GM13977 (cell line): ENCODE measurements at regions not wholly inside any gene's neighbourhood (a gene's known extent, or its start where the extent isn't known, plus 50 kb on each side); places are given as distances from the start of the nearest gene placed in this dataset.
"Not testable (repeated sequence)": the region's sequence is repeated elsewhere in the genome, so short reads cannot be mapped to it uniquely, and the experiment has no call there.

Experiments
- DNase-seq: peaks from one replicate; pipeline ENCODE4 v3.0.0; 2012; ENCODE audit warnings: low spot score
- in situ Hi-C: fragments of 300-500 bp; cut with MboI; formaldehyde crosslinking; loops from one replicate; pipeline ENCODE4 v1.12.0; 2022; ENCODE audit warnings: low sequenced_read_pairs, low pct_unique_long_range_greater_than_20kb, mixed read lengths, inconsistent platforms; ENCODE audit not compliant: unreplicated experiment

DNA sequence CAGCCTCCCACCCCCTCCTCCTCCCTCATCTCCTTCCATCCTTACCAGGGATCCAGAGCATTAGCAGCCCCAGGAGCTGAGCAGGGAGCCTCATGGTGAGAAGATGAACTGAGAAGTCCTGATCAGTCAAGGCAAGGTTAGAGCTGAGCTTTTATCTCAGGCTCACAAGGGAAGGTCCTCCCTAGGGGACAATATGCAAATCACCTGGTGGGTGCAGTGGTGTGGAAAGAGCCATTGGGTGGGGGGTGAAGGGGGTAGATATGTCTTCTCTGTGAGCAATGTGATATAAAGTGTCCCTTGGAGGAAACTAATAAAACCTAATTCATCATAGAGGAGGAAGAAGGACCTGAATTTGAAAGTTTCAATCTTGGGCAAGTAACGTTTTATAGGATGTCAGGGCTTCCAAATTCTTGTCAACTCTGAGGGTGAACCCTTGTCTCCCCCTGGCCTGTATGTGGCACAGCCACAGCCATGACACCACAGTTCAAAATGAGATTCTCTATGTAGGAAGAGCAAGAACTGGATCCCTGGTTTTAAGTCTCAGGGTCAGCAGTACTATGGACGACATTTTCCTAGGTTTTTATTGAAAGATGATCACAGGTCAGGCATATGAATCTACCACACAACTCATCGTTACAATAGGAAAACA, 543.5 kb downstream of the RPIA start:
- in situ Hi-C loops, result not testable (repeated sequence)

DNA sequence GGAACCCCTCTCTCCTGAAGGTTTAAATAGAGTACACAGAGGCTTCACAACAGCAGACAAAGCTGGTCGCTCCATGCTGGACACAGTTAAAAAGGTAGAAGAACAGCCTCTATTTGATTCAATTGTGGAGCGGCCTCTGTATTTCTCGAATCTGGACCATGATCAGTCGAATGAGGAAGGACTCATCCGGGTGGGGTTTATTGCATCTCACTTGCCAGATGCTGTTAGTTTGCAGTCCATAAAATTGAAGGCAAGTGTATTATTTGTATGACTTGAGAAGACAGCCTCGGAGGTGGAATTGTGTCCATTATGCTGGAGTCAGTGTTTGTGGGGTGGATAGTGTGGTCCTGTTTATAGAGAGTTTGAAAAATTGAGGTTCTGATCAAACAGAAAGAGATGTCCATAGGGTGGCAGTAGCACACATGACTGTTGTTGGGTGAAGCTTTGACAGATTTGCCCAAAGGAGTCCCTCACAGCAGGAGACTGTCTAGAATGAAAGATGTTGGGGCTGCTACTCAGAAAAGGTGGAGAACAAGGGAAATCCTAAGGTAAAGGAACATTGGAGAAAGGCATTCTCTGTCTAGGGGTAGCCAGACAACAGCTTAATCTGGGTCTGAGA, 545.5 kb downstream of the RPIA start:
- in situ Hi-C loops, DNase-seq: not testable (repeated sequence)

More for the DNA sequence above, 543.5 kb downstream of the RPIA start:
- DNase-seq, result not testable (repeated sequence)

DNA sequence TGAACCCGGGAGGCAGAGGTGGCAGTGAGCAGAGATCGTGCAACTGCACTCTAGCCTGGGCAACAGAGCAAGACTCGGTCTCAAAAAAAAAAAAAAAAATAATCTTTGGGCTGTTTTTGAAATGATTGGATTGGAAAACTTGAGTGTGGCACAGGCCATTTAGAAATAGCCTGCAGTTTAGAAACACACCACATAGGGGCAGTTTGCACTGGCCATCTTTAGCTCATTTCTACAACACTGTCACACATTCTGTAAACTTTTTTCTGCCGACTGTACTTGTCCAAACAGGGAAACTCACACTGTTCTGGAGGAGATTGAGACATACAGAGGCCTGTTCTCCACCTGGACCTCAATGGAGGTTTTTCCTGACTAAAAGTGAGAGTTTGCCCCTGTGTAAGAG, 546.3 kb downstream of the RPIA start:
- DNase-seq, in situ Hi-C loops: not testable (repeated sequence)

DNA sequence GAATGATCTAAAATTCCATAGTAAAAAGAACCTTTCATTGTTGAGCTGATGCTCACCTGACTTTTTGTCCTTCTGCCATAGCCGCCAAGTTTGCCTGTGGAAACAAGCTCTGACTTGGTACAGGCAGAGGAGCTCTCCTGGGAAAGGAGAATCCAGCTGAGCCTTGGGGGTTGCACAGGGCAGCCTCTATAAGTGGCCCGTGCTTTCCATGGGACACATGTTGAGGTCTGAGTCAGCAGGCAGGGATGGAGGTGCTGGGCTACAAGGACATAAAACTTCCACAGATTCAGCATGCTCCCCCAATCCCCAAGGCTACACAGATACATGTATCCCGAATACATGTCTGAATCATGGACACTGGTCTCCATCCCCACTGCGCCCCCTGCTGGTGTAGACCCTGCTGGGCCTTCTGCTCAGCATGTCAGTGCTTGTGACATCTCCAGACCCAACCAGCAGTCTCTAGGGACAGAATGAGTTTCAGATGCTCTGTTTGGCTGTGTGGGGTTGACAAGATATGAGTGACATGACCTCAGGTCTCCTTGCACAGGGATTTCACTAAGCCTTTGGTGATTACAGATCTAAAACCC, 551.7 kb downstream of the RPIA start:
- in situ Hi-C loops, DNase-seq: not testable (repeated sequence)

DNA sequence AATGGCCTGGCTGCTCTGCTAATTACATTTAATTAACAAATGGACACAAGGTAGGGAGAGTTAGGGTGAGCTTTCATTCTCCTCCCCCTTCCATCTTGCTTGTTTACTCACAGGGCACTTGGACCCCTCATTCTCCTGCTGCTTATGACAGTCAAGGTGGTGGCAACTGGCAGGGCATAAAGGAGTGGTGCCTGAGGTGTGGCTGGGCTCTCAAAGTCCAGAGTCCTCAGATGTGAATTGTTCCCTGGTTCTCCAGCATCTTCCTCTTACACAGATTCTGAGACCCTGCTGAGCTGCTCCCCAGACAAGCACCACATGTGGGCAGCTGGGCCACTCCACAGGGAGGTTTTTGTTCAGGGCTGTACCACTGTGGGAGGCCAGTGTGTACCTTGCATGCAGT, 552.9 kb downstream of the RPIA start:
- DNase-seq, in situ Hi-C loops: not testable (repeated sequence)

DNA sequence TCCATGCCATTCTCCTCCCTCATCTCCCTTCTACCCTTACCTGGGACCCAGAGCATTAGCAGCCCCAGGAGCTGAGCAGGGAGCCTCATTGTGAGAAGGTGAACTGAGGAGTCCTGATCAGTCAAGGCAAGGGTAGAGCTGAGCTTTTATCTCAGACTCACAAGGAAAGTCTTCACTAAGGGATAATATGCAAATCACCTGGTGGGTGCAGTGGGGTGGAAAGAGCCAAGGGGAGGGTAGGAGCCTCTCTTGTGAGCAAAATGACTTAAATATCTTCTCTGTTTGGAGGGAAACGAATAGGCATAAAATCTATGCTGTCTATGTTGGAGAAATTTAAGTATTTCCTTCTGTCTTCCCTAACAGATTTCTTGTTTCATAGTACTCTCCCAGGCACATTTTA, 554.0 kb downstream of the RPIA start:
- in situ Hi-C loops, DNase-seq: not testable (repeated sequence)

DNA sequence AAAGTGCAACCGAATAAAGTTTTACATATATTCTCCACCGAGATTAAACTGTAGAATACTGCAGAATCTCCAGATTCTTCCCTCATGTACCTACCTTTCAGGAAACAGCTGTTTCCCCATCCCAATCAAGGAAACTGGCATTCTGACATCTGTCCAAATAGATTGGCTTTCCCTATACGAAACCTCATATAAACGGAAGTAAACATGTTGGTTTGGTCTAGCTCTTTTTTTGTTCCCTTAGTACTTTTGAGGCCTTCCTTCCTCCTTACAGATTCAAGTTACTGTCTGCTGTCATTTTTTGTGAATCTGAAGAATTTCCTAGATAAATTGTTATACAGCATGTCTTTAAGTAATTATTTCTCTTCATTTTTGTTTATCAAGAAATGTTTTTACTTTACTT, 554.6 kb downstream of the RPIA start:
- in situ Hi-C loops, DNase-seq: not testable (repeated sequence)

DNA sequence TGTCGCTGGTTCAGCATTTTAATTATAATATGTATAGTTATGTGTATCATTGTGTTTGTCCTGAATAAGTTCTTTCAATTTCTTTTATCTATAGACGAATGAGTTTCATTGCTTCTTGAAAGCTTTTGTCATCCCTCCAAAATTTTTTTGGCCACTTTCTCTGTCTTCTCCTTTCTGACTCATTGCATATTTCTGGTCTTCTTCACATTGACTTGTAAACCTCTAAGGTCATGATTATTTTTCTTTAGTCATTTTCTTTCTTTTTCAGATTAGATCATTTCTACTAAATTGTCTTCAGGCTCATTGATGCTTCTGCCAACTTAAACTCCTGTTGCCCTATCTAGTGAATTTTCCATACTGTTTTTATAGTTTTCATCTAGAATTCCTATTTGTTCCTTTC, 555.1 kb downstream of the RPIA start:
- in situ Hi-C loops, DNase-seq: not testable (repeated sequence)

DNA sequence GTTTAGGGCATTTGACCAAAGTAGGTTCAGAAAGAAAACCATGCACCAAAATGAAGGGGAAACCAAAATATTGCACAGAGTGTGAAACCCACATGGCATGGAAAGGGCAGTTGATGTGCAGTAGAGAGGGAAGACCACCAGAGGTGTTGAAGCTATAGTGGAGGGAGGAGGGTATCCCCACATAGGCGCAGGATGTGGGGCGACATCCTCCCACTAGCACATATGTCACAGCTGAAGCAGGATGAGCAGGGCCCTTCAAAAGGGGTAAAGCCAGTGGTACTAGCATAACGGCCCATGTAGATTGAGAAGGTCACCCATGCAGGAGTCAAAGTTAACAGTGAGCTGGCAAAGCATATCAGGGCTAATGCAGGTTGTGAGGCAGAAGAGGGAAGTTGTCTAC, 563.5 kb downstream of the RPIA start:
- in situ Hi-C loops, DNase-seq: not testable (repeated sequence)

DNA sequence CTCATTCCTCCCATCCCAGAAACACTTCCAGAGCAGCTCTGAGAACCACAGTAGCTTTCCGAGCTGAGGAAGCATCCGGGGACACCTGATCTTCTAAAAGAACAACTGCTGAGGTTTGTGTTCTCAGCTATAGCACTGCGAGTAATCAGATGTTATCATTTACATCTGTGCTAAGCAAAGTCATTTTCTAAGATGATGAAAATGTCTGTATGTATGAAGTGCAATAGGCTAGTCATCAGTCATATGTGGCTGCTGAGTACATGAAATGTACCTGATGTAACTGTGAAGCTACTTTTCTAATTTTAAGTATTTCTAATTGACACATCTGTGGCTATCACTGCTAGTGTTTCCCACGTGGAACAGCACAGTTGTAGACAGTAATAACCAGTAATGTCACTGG, 582.0 kb downstream of the RPIA start:
- DNase-seq, in situ Hi-C loops: not testable (repeated sequence)

DNA sequence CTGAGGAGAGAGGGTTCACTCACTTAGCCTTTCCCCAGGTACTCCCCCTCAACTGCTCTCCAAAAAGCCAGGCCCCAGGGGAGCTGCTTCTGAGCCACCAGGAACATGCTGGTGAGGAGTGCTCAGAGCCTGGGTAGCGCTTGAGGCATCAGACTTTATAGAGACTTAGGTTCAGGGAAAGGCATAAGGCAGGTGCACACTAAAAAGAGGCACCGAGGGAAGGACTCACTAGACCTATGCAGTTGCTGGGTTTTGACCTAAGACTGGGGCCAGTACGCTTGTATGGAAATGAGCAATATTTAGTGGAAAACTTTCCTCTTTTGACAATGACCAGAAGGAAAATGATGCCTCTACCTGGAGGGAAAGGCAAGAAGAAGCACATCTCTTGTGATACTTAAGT, 589.1 kb downstream of the RPIA start:
- in situ Hi-C loops, result not testable (repeated sequence)

DNA sequence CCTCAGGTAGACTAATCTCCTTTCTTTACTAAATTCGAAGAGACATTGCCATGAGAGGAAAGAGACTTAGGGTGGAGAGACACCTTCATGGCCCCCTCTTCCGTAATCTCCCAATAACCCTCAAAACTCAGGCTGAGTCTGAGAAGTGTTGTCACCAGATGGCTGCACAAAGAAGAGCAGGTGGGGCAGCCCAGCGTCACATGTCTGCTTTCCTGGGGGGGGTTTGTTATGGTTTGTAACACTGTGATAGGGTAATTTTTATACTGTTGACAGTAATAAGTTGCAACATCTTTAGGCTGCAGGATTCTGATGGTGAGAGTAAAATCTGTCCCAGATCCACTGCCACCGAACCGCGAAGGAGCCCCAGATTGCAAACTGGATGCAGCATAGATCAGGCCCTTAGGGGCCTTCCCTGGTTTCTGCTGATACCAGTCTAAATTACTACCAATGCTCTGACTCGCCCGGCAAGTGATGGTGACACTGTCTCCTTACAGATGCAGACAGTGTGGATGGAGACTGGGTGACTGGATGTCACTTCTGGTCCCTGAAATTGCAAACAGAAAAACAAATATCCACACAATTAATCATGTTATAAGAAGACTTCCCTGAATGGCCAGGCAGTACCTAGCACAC, 595.1 kb downstream of the RPIA start:
- DNase-seq, in situ Hi-C loops: not testable (repeated sequence)

More for the DNA sequence above, 589.1 kb downstream of the RPIA start:
- not testable (repeated sequence) for DNase-seq

DNA sequence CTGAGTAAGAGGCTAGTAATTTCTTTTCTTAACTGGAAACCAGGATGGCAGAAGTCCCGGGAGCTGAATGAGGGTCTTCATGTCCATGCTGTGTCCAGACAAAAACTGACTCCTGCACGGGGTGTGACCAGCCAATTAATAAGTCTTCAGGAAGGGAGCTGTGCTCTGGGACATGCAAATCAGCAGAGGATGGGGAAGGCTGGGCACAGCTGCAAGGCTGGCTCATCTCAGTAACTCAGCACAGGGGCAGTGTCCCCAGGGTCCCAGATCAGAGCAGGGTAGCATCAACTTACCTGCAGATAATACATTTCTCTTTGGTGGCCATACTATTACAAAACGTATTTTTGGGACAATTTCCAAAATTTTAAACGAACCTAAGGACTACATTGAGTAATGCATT, 595.6 kb downstream of the RPIA start:
- in situ Hi-C loops, DNase-seq: not testable (repeated sequence)

DNA sequence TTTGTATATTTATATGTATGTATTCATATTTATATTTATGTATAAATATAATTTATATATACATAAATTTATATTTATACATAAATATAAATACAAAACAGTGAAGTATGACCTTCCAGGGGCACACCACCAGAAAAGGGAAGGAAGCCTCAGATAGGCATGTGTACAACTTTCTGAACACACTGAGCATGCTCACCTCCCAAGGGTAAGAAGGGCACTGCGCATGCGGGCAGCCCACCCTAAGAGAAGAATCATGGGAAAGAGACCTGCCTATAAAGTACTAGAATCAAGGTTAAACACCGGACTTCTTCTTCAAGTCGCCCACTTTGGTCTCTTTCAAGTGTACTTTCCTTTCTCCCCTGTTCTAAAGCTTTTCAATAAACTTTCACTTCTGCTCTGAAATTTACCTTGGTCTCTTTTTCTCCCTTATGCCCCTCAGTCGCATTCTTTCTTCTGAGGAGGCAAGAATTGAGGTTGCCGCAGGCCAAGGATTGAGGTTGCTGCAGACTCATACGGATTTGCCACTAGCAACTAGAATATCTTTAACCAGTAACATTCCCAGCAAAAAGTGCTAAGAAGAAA, 600.3 kb downstream of the RPIA start:
- in situ Hi-C loops, DNase-seq: not testable (repeated sequence)

DNA sequence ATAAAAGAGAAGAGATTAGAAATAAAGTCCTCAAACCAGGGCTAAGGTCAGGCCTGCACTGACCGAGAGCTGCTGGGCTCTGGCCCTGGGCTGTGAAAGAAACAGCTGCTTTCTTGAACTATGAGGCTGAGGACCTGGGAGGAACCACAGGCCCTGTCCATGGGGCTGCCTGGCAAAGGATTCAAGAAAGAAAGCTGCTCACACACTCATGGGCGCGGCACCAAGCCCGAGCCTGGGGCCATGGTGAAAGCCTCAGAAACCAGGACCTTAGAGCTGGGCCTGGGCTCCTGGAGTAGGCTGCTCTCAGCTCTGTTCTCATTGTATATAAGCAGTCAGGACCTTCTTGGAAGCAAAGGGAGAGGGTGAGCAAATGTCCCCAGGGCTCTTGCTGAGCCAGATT, 601.9 kb downstream of the RPIA start:
- in situ Hi-C loops, result not testable (repeated sequence)

DNA sequence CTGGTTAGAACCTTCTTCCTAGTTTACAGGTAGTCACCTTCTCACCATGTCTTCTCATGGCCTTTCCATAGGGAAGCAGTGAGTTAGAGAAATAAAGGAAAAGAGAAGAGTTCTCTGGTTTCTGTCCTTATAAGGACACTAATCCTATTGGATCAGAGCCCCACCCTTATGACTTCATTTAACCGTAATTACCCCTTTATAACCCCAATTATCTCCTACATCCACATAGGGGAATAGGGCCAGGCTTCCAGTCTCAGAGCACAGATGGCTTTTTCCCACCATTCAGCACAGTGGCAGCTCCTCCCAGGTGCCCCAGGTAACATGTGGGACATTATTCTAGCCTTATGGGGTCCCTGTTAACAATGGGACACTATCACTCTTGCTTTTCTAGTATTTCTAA, 602.9 kb downstream of the RPIA start:
- in situ Hi-C loops, DNase-seq: not testable (repeated sequence)

More for the DNA sequence above, 601.9 kb downstream of the RPIA start:
- DNase-seq, result not testable (repeated sequence)

DNA sequence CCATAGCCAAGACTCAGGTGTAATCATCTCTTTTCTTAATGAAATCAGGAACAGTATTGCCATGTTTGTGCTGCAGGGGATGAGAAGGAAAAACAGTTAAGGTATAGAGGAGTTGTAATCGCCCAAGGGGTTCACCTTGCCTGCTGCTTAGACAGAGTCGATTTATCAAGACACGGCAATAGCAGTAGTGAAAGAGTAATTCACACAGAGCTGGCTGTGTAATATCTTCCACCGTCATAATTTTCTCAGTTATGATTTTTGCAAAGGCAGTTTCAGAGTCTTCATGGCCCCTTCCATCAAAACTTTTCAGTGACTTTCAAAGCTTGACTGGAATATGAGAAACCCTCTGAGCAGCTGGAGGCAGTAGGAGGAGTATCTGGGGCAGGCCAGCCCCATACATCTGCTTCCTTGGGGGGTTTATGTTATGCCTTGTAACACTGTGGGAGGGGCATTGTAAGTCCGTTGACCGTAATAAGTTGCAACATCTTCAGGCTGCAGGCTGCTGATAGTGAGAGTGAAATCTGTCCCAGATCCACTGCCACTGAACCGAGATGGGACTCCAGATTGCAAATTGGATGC, 605.4 kb downstream of the RPIA start:
- DNase-seq, in situ Hi-C loops: not testable (repeated sequence)

DNA sequence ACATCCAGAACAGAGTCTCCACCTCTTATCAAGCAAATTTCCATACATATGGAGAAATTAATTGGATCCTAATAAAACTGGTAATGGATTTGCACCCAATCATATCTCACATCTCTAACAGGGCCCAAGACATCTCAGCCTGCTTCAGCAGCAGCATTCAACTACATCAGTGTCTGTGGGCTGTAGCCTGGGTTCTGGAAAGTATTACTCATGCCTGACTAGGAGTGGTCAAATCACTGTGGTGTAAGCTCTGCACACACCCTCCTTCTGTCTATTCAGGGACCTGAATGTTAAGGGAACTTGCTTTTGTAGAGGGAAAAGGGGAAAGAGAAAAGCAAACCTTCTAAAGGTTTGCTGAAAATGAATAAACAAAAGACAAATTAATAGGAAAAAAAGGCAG, 607.7 kb downstream of the RPIA start:
- in situ Hi-C loops, DNase-seq: not testable (repeated sequence)
